H9 (cell line): ENCODE measurements at regions not wholly inside any gene's neighbourhood (a gene's known extent, or its start where the extent isn't known, plus 50 kb on each side); places are given as distances from the start of the nearest gene placed in this dataset.

ENCODE experiments used
- DNase-seq: peaks from one replicate; pipeline ENCODE4 v3.0.0-alpha.2; 2017
- H2AFZ ChIP-seq: one replicate; pipeline ENCODE4 v1.6.1; 2013; ENCODE audit warnings: mild to moderate bottlenecking, low read length, control low read depth, moderate library complexity
- H2AK5ac ChIP-seq: 2 replicates; pipeline ENCODE4 v1.6.1; 2013; ENCODE audit warnings: low read length, control low read depth, mixed read lengths; ENCODE audit not compliant: insufficient read length
- H2BK120ac ChIP-seq: one replicate; pipeline ENCODE4 v1.6.1; 2013; ENCODE audit warnings: low read depth, mild to moderate bottlenecking, low read length, control low read depth, inconsistent platforms; ENCODE audit not compliant: poor library complexity, severe bottlenecking
- H2BK12ac ChIP-seq: 2 replicates; pipeline ENCODE4 v1.6.1; 2013; ENCODE audit warnings: low read length, control low read depth, mixed read lengths, low read depth; ENCODE audit not compliant: insufficient read length
- H2BK15ac ChIP-seq: 2 replicates; pipeline ENCODE4 v1.6.1; 2013; ENCODE audit warnings: low read depth, low read length, control low read depth
- H2BK20ac ChIP-seq: one replicate; pipeline ENCODE4 v1.6.1; 2013; ENCODE audit warnings: low read depth, mild to moderate bottlenecking, low read length, control low read depth, inconsistent platforms; ENCODE audit not compliant: poor library complexity, severe bottlenecking
- H2BK5ac ChIP-seq: 2 replicates; pipeline ENCODE4 v1.6.1; 2013; ENCODE audit warnings: low read length, control low read depth, mixed read lengths; ENCODE audit not compliant: insufficient read length
- H3K14ac ChIP-seq: 2 replicates; pipeline ENCODE4 v1.6.1; 2013; ENCODE audit warnings: low read length, control low read depth; ENCODE audit not compliant: insufficient read depth
- H3K18ac ChIP-seq: 2 replicates; pipeline ENCODE4 v1.6.1; 2013; ENCODE audit warnings: low read depth, mild to moderate bottlenecking, mixed read lengths, low read length, control low read depth; ENCODE audit not compliant: insufficient read length
- H3K23ac ChIP-seq: 2 replicates; pipeline ENCODE4 v1.6.1; 2013; ENCODE audit warnings: low read length, control low read depth, mixed read lengths, low read depth; ENCODE audit not compliant: insufficient read length
- H3K23me2 ChIP-seq: 2 replicates; pipeline ENCODE4 v1.6.1; 2013; ENCODE audit warnings: low read depth, mild to moderate bottlenecking, mixed read lengths, low read length, control low read depth; ENCODE audit not compliant: insufficient read length, poor library complexity, severe bottlenecking
- H3K27ac ChIP-seq: 2 replicates; pipeline ENCODE4 v1.5.1; 2013; ENCODE audit warnings: low read length, control low read depth, mixed read lengths, low read depth; ENCODE audit not compliant: insufficient read length
- H3K27me3 ChIP-seq: 2 replicates; pipeline ENCODE4 v1.6.1; 2013; ENCODE audit warnings: low read length, control low read depth, inconsistent platforms; ENCODE audit not compliant: insufficient read depth
- H3K4ac ChIP-seq: 2 replicates; pipeline ENCODE4 v1.6.1; 2013; ENCODE audit warnings: low read depth, mild to moderate bottlenecking, control low read depth, inconsistent platforms, low read length, moderate library complexity
- H3K4me1 ChIP-seq: 2 replicates; pipeline ENCODE4 v1.6.1; 2013; ENCODE audit warnings: low read length, control low read depth, inconsistent platforms; ENCODE audit not compliant: insufficient read depth
- H3K4me2 ChIP-seq: 2 replicates; pipeline ENCODE4 v1.6.1; 2013; ENCODE audit warnings: low read length, control low read depth, mixed read lengths; ENCODE audit not compliant: insufficient read length, insufficient read depth
- H3K56ac ChIP-seq: 2 replicates; pipeline ENCODE4 v1.6.1; 2013; ENCODE audit warnings: low read depth, mild to moderate bottlenecking, mixed read lengths, low read length, control low read depth; ENCODE audit not compliant: insufficient read length
- H3K79me1 ChIP-seq: 2 replicates; pipeline ENCODE4 v1.6.1; 2013; ENCODE audit warnings: low read depth, mild to moderate bottlenecking, moderate library complexity, low read length, control low read depth, inconsistent platforms; ENCODE audit not compliant: insufficient read depth, poor library complexity, severe bottlenecking
- H3K79me2 ChIP-seq: 2 replicates; pipeline ENCODE4 v1.6.1; 2013; ENCODE audit warnings: low read length, control low read depth, inconsistent platforms; ENCODE audit not compliant: insufficient read depth
- H3K9ac ChIP-seq: 2 replicates; pipeline ENCODE4 v1.6.1; 2013; ENCODE audit warnings: low read length, control low read depth, mixed read lengths; ENCODE audit not compliant: insufficient read length; ENCODE audit errors: extremely low read depth
- H3K9me3 ChIP-seq: one replicate; pipeline ENCODE4 v1.6.1; 2013; ENCODE audit warnings: low read depth, low read length, inconsistent platforms; ENCODE audit not compliant: control insufficient read depth
- H3T11ph ChIP-seq: one replicate; pipeline ENCODE4 v1.6.1; 2013; ENCODE audit warnings: mild to moderate bottlenecking, low read length, control low read depth, inconsistent platforms
- H4K20me1 ChIP-seq: one replicate; pipeline ENCODE4 v1.6.1; 2013; ENCODE audit not compliant: control insufficient read depth, insufficient read length, insufficient read depth
- H4K5ac ChIP-seq: 2 replicates; pipeline ENCODE4 v1.6.1; 2013; ENCODE audit warnings: low read depth, mild to moderate bottlenecking, mixed read lengths, low read length, control low read depth; ENCODE audit not compliant: insufficient read length
- H4K8ac ChIP-seq: replicated peaks from 2 replicates; pipeline ENCODE4 v1.6.1; 2013; ENCODE audit warnings: low read length, control low read depth, mixed read lengths, low read depth; ENCODE audit not compliant: insufficient read length
- H4K91ac ChIP-seq: 2 replicates; pipeline ENCODE4 v1.6.1; 2013; ENCODE audit warnings: low read depth, mild to moderate bottlenecking, moderate library complexity, mixed read lengths, low read length, control low read depth; ENCODE audit not compliant: insufficient read length
- H3K27ac Mint-ChIP-seq, 3 experiments: 2 replicates in 2 of 3; 3 replicates in 1 of 3; pipeline ENCODE4 v1.8.0; 2020 to 2021; ENCODE audit warnings: mixed read lengths in 3 of 3, mild to moderate bottlenecking in 1 of 3, moderate library complexity in 1 of 3
- H3K27me3 Mint-ChIP-seq: 2 replicates; pipeline ENCODE4 v1.8.0; 2021; ENCODE audit warnings: low read depth, mild to moderate bottlenecking, moderate library complexity, mixed read lengths
- H3K36me3 Mint-ChIP-seq, 3 experiments: 2 replicates in 2 of 3; 3 replicates in 1 of 3; pipeline ENCODE4 v1.8.0; 2020 to 2021; ENCODE audit warnings: low read depth in 3 of 3, mixed read lengths in 3 of 3; ENCODE audit not compliant: insufficient read depth in 1 of 3
- H3K4me1 Mint-ChIP-seq, 2 experiments: 2 replicates each; pipeline ENCODE4 v1.8.0; 2020; ENCODE audit warnings: mixed read lengths in 2 of 2
- H3K4me3 Mint-ChIP-seq, 2 experiments: 2 replicates in 1 of 2; 3 replicates in 1 of 2; pipeline ENCODE4 v1.8.0; 2020 to 2021; ENCODE audit warnings: mild to moderate bottlenecking in 2 of 2, mixed read lengths in 2 of 2, moderate library complexity in 1 of 2
- H3K9me3 Mint-ChIP-seq, 2 experiments: 2 replicates in 1 of 2; 3 replicates in 1 of 2; pipeline ENCODE4 v1.8.0; 2020; ENCODE audit warnings: mild to moderate bottlenecking in 2 of 2, mixed read lengths in 2 of 2, moderate library complexity in 1 of 2
- CTCF ChIP-seq: fragments of 200-600 bp; sonication (generic); conservative IDR thresholded peaks from 3 replicates; pipeline ENCODE4 v1.8.0; 2021; ENCODE audit warnings: antibody characterized with exemption, mild to moderate bottlenecking
- WGBS: extraction: QIAGEN DNeasy Blood & Tissue Kit; methylation state at CpG from one replicate; pipeline ENCODE4 v1.1.7; 2013; ENCODE audit warnings: missing lambda C conversion rate, low lambda C conversion rate, mixed read lengths; ENCODE audit not compliant: insufficient read length; ENCODE audit errors: extremely low coverage; 5-methylcytosine and 5-hydroxymethylcytosine counted together

DNA sequence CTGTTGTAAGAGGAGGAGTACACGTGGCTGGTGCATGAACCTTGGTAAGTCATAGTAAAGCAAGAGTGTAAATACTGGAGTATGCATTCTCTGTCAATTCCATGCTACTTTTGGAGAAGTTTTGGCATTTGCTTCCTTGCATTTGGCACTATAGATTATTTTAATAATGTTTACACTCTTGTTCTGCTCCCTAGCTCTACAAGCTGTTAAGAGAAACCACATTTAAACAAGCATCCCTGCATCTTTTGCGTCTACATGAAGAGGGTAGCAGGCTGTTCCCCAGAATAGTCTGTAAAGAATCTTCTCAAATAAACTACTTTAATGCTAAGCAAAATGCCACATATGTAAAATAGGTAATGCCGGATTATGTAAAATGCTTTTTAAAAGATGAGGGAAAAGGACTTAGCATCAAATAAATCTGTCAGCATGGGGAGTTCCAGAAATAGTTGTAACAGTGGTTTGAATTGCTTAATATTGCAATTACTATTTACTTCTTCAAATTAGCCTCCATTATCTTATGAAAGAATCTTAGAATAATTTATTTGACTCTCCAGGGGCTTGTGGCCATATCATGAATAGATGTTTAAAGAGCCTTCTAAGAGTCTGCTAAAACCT lies 2127.3 kb upstream of the WWC1 start:
- DNase-seq, result no peak
- H2BK20ac ChIP-seq, result no peak overlapping the region
- no peak overlapping the region for H2AFZ ChIP-seq
- no peak overlapping the region for H3K23ac ChIP-seq
- H3K4me2 ChIP-seq, result no peak overlapping the region
- WGBS, result no CpG with 5 or more reads among the region's 3 CpGs
- H2AK5ac ChIP-seq, result no peak overlapping the region
- Mint-ChIP-seq H3K4me3 (no peak overlapping the region), H3K4me1 (peaks cover 40 to 42% of the 10 kb centered on the region in 2 experiments), H3K36me3 (no peaks in the 10 kb centered on the region), H3K27me3 (no peaks in the 10 kb centered on the region), H3K9me3 (no peaks in the 10 kb centered on the region; a peak in 1 of 5 replicates), H3K27ac (peak overlapping the region in 1 of 3 experiments; percentile 94; a peak in 2 of 7 replicates)
- no peak overlapping the region for H3T11ph ChIP-seq
- no peak overlapping the region for H4K5ac ChIP-seq
- TF ChIP-seq CTCF, result no peak
- no peak overlapping the region for H3K27ac ChIP-seq
- H3K56ac ChIP-seq, result no peak overlapping the region
- H3K79me1 ChIP-seq, result no peaks in the 10 kb centered on the region
- no peak overlapping the region for H3K4ac ChIP-seq
- H2BK120ac ChIP-seq, result no peak overlapping the region
- H3K23me2 ChIP-seq, result no peaks in the 10 kb centered on the region
- no peak overlapping the region for H2BK12ac ChIP-seq
- H4K91ac ChIP-seq, result no peak overlapping the region
- H3K27me3 ChIP-seq, result no peaks in the 10 kb centered on the region
- no peak overlapping the region for H3K18ac ChIP-seq
- H3K9me3 ChIP-seq, result no peaks in the 10 kb centered on the region
- H3K14ac ChIP-seq, result no peak overlapping the region
- no peak overlapping the region for H3K9ac ChIP-seq
- H3K79me2 ChIP-seq, result no peaks in the 10 kb centered on the region
- H4K20me1 ChIP-seq, result no peaks in the 10 kb centered on the region
- H2BK5ac ChIP-seq, result no peak overlapping the region
- no peak overlapping the region for H2BK15ac ChIP-seq
- H3K4me1 ChIP-seq, result peaks cover 4% of the 10 kb centered on the region; the same call in 1 of the 2 replicates
- H4K8ac ChIP-seq, result no peak overlapping the region
